Mesendoderm (in vitro differentiated cells): ENCODE measurements at regions not wholly inside any gene's neighbourhood (a gene's known extent, or its start where the extent isn't known, plus 50 kb on each side); places are given as distances from the start of the nearest gene placed in this dataset.

Experiments
- DNase-seq: peaks from one replicate; pipeline ENCODE4 v3.0.0; 2013
- H2AK5ac ChIP-seq: 2 replicates; pipeline ENCODE4 v1.6.1; 2013; ENCODE audit warnings: low read length, inconsistent platforms
- H2BK120ac ChIP-seq: 2 replicates; pipeline ENCODE4 v1.6.1; 2013; ENCODE audit warnings: low read depth, mild to moderate bottlenecking, low read length, moderate library complexity, mixed read lengths
- H2BK15ac ChIP-seq: replicated peaks from 2 replicates; pipeline ENCODE4 v1.6.1; 2013; ENCODE audit warnings: low read depth, mild to moderate bottlenecking, moderate library complexity
- H2BK5ac ChIP-seq: 2 replicates; pipeline ENCODE4 v1.6.1; 2013; ENCODE audit warnings: low read length, inconsistent platforms
- H3K18ac ChIP-seq: 2 replicates; pipeline ENCODE4 v1.6.1; 2013; ENCODE audit warnings: mild to moderate bottlenecking, low read length, mixed read lengths
- H3K23ac ChIP-seq: one replicate; pipeline ENCODE4 v1.6.1; 2013; ENCODE audit warnings: low read length
- H3K27ac ChIP-seq: 2 replicates; pipeline ENCODE4 v1.5.1; 2013; ENCODE audit warnings: low read depth, mild to moderate bottlenecking, inconsistent platforms, low read length, moderate library complexity
- H3K27me3 ChIP-seq: 2 replicates; pipeline ENCODE4 v1.6.1; 2013; ENCODE audit warnings: low read length, control low read depth, mild to moderate bottlenecking, inconsistent platforms; ENCODE audit not compliant: insufficient read depth, poor library complexity
- H3K36me3 ChIP-seq: 2 replicates; pipeline ENCODE4 v1.6.1; 2013; ENCODE audit warnings: low read length, inconsistent platforms; ENCODE audit not compliant: control insufficient read depth, insufficient read depth
- H3K4ac ChIP-seq: one replicate; pipeline ENCODE4 v1.6.1; 2013; ENCODE audit warnings: low read depth, mild to moderate bottlenecking, low read length, moderate library complexity
- H3K4me1 ChIP-seq: 2 replicates; pipeline ENCODE4 v1.6.1; 2013; ENCODE audit warnings: low read depth, low read length, inconsistent platforms; ENCODE audit not compliant: control insufficient read depth
- H3K4me2 ChIP-seq: 2 replicates; pipeline ENCODE4 v1.6.1; 2013; ENCODE audit warnings: low read length
- H3K4me3 ChIP-seq: 2 replicates; pipeline ENCODE4 v1.5.1; 2013; ENCODE audit warnings: mild to moderate bottlenecking, low read length
- H3K56ac ChIP-seq: one replicate; pipeline ENCODE4 v1.6.1; 2013; ENCODE audit warnings: low read length
- H3K79me1 ChIP-seq: 2 replicates; pipeline ENCODE4 v1.6.1; 2013; ENCODE audit warnings: low read length, inconsistent platforms
- H3K79me2 ChIP-seq: 2 replicates; pipeline ENCODE4 v1.6.1; 2013; ENCODE audit warnings: mild to moderate bottlenecking, low read length; ENCODE audit not compliant: control insufficient read depth, insufficient read depth
- H3K9ac ChIP-seq: 2 replicates; pipeline ENCODE4 v1.6.1; 2013; ENCODE audit warnings: low read length, inconsistent platforms
- H4K5ac ChIP-seq: one replicate; pipeline ENCODE4 v1.6.1; 2013; ENCODE audit warnings: low read length
- H4K8ac ChIP-seq: one replicate; pipeline ENCODE4 v1.6.1; 2013; ENCODE audit warnings: low read depth, mild to moderate bottlenecking, control low read depth, low read length, moderate library complexity
- WGBS: extraction: QIAGEN DNeasy Blood & Tissue Kit; methylation state at CpG from one replicate; pipeline ENCODE4 v1.1.7; 2013; ENCODE audit warnings: low lambda C conversion rate, missing lambda C conversion rate; ENCODE audit not compliant: insufficient coverage; ENCODE audit errors: extremely low coverage; 5-methylcytosine and 5-hydroxymethylcytosine counted together

DNA sequence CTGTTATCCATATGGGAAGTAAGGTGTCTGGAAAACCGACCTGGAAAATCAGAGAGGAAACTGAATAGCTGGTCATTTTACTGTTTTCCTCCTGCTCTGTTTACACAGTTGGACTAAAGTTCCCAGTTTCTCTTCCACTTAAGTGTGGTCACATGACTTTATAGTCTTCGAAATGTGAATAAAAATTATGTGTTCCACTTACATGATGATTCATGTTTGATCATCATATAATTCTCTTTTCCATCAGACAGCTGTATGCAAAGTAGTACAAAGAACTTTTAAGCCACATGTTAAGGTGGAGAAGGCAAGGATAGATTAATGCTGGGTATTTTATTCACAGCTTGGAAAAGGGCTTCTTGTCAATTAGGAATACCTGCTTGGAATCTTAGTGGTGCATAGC lies 525.5 kb upstream of the BCHE start:
- Histone ChIP-seq H4K8ac (no peak overlapping the region), H3K27ac (no peak overlapping the region), H2AK5ac (no peak overlapping the region), H3K36me3 (no peaks in the 10 kb centered on the region), H3K4ac (no peak overlapping the region), H3K79me1 (no peaks in the 10 kb centered on the region), H4K5ac (no peak overlapping the region), H3K9ac (no peak overlapping the region), H2BK15ac (no peak overlapping the region), H3K4me1 (no peaks in the 10 kb centered on the region), H3K27me3 (no peaks in the 10 kb centered on the region), H3K4me2 (no peak overlapping the region), H2BK5ac (no peak overlapping the region), H3K79me2 (no peaks in the 10 kb centered on the region), H3K4me3 (no peak overlapping the region), H3K23ac (no peak overlapping the region), H2BK120ac (no peak overlapping the region), H3K56ac (no peak overlapping the region), H3K18ac (no peak overlapping the region)
- no CpG with 5 or more reads among the region's 2 CpGs for WGBS
- no peak for DNase-seq

DNA sequence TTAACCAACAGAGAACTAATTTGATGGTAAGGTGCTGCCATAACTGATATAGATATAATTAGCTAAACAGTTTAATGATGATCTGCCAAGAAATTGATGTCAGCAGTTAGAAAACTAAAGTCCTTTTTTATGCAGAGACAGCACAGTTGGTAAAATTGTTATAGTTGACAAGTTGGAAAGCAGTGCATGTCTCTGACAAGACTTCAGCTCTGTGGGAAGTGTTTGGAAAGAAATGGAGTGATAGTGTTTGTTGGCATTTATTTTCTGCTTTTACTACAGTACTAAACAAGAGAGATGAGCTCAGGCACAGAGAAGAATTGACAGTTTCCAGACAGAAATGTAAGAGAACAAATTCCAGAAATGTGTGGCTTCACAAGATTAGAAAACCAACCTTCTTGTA lies 523.5 kb upstream of the BCHE start:
- Histone ChIP-seq H3K18ac (no peak overlapping the region), H3K4ac (no peak overlapping the region), H3K79me2 (no peaks in the 10 kb centered on the region), H3K36me3 (no peaks in the 10 kb centered on the region), H3K4me1 (no peaks in the 10 kb centered on the region), H4K5ac (no peak overlapping the region), H3K27ac (no peak overlapping the region), H3K79me1 (no peaks in the 10 kb centered on the region), H2BK120ac (no peak overlapping the region), H3K4me3 (no peak overlapping the region), H3K4me2 (no peak overlapping the region), H4K8ac (no peak overlapping the region), H3K9ac (no peak overlapping the region), H3K23ac (no peak overlapping the region), H2BK5ac (no peak overlapping the region), H2BK15ac (no peak overlapping the region), H3K27me3 (no peaks in the 10 kb centered on the region), H2AK5ac (no peak overlapping the region), H3K56ac (no peak overlapping the region)
- DNase-seq, result no peak

DNA sequence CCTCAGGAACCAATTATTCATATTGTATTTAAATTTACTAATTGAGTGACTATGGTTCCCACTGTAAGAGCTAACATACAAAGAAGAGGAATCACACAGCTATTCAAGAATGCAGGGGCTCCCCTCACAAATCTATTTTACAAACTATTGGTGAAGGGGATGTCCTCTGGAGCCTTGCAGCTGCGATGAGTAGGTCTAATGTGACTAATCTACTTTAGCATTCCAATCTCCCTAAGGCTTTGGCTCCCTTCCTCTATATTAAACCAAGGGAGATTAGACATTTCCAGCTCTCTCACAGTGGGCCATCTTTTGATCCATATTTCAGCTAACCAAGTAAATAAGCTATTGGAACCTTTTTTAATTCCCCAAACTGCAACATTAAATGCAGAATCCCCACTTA lies 514.2 kb upstream of the BCHE start:
- WGBS, result no CpG with 5 or more reads among the region's 1 CpG
- no peak overlapping the region for H3K56ac ChIP-seq
- no peak overlapping the region for H3K4me2 ChIP-seq
- H2AK5ac ChIP-seq, result no peak overlapping the region
- H2BK15ac ChIP-seq, result no peak overlapping the region
- no peaks in the 10 kb centered on the region for H3K4me1 ChIP-seq
- H3K79me1 ChIP-seq, result no peaks in the 10 kb centered on the region
- no peak overlapping the region for H3K9ac ChIP-seq
- no peak overlapping the region for H3K27ac ChIP-seq
- no peak overlapping the region for H3K4ac ChIP-seq
- no peak for DNase-seq
- no peak overlapping the region for H3K23ac ChIP-seq
- no peak overlapping the region for H3K4me3 ChIP-seq
- no peak overlapping the region for H3K18ac ChIP-seq
- no peaks in the 10 kb centered on the region for H3K79me2 ChIP-seq
- H3K27me3 ChIP-seq, result no peaks in the 10 kb centered on the region
- H2BK120ac ChIP-seq, result no peak overlapping the region
- H3K36me3 ChIP-seq, result no peaks in the 10 kb centered on the region
- no peak overlapping the region for H4K5ac ChIP-seq
- no peak overlapping the region for H4K8ac ChIP-seq
- H2BK5ac ChIP-seq, result no peak overlapping the region

DNA sequence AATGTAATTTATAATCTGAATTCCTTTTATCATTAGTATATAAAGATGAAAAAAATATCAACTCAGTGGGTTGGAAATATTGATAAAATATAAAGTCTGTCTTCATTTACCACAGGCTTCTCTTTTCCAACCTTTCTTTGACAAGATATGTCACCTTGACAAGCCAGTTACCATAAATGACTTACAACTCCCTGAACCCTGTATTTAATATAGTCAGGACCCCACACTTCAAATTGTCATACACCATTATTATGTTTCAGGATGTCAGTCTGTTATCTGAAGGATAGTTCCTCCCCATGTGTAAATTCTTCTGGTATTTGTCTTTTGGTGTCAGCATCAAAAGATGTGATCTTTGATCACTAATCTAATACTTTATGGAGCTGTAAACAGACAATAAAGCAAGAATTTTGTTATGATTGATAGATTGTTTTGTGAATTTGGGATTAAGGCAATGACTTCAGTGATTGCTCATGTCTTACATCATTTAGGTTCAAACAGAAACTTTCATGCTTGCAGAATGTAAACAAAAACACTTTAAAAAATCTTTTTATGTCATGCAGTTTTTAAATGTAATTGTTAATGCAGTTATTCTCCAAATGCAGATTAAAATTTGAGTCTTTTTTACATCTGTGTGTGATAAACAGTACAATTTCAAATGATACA lies 503.5 kb upstream of the BCHE start:
- Histone ChIP-seq H2BK120ac (no peak overlapping the region), H3K4me2 (no peak overlapping the region)

DNA sequence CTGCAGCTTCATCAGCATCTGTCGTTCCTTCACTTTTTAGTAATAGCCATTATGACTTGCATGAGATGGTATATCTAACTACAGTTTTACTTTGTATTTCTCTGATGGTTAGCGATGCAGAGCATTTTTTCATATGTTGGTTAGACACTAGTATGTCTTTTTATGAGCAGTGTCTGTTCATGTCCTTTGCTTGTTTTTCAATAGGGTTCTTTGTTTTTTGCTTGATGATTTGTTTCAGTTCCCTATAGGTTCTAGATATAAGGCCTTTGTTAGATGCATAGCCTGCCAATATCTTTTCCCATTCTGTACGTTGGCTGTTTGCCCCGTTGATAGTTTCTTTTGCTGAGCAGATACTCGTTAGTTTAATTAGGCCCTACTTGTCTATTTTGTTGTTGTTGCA lies 487.2 kb upstream of the BCHE start:
- H3K36me3 ChIP-seq, result no peaks in the 10 kb centered on the region
- H3K4ac ChIP-seq, result no peak overlapping the region
- no peak for DNase-seq
- no peak overlapping the region for H3K23ac ChIP-seq
- H3K18ac ChIP-seq, result no peak overlapping the region
- H2BK15ac ChIP-seq, result no peak overlapping the region
- H3K9ac ChIP-seq, result no peak overlapping the region
- no peak overlapping the region for H4K5ac ChIP-seq
- WGBS, result no CpG with 5 or more reads among the region's 5 CpGs
- no peaks in the 10 kb centered on the region for H3K79me2 ChIP-seq
- no peak overlapping the region for H3K56ac ChIP-seq
- H3K4me3 ChIP-seq, result no peak overlapping the region
- no peaks in the 10 kb centered on the region for H3K4me1 ChIP-seq
- no peaks in the 10 kb centered on the region for H3K79me1 ChIP-seq
- no peak overlapping the region for H2AK5ac ChIP-seq
- H2BK120ac ChIP-seq, result no peak overlapping the region
- no peak overlapping the region for H3K4me2 ChIP-seq
- H3K27ac ChIP-seq, result no peak overlapping the region
- no peak overlapping the region for H4K8ac ChIP-seq
- H3K27me3 ChIP-seq, result no peaks in the 10 kb centered on the region
- no peak overlapping the region for H2BK5ac ChIP-seq

More for the DNA sequence above, 503.5 kb upstream of the BCHE start:
- Histone ChIP-seq H2BK15ac (no peak overlapping the region), H3K27ac (no peak overlapping the region), H3K27me3 (no peaks in the 10 kb centered on the region), H3K23ac (no peak overlapping the region), H3K9ac (no peak overlapping the region), H2AK5ac (no peak overlapping the region), H2BK5ac (no peak overlapping the region), H3K4me1 (no peaks in the 10 kb centered on the region), H3K79me1 (no peaks in the 10 kb centered on the region), H3K36me3 (no peaks in the 10 kb centered on the region), H4K5ac (no peak overlapping the region), H3K4ac (no peak overlapping the region), H3K18ac (no peak overlapping the region), H3K4me3 (no peak overlapping the region), H3K79me2 (no peaks in the 10 kb centered on the region), H4K8ac (no peak overlapping the region), H3K56ac (no peak overlapping the region)
- no peak for DNase-seq

DNA sequence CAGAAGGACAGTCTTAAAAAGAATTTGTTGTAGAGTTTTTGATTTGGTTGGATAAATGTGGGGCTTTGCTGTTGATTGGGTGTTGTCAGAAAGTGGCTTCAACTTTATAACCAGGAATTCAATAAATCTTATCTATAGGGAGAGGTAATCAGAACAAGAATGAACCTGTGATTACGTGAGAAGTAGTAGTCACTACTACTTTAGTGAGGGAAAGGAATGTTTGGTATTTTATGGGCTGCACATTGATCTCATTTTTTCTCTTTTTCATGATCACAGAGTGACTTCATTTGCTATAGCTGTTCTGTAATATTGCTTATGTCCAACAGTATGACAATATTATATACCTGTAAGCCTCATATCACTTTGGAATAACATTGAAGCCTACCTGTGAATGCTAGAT lies 485.2 kb upstream of the BCHE start:
- no peak overlapping the region for H2BK15ac ChIP-seq
- no peak overlapping the region for H3K4me2 ChIP-seq
- H3K79me2 ChIP-seq, result no peaks in the 10 kb centered on the region
- H2BK120ac ChIP-seq, result no peak overlapping the region
- H3K4ac ChIP-seq, result no peak overlapping the region
- H3K23ac ChIP-seq, result no peak overlapping the region
- H3K9ac ChIP-seq, result no peak overlapping the region
- H4K8ac ChIP-seq, result no peak overlapping the region
- no peak overlapping the region for H3K18ac ChIP-seq
- H3K56ac ChIP-seq, result no peak overlapping the region
- H2BK5ac ChIP-seq, result no peak overlapping the region
- no peak overlapping the region for H3K4me3 ChIP-seq
- H2AK5ac ChIP-seq, result no peak overlapping the region
- no CpG with 5 or more reads among the region's 1 CpG for WGBS
- H4K5ac ChIP-seq, result no peak overlapping the region
- no peaks in the 10 kb centered on the region for H3K4me1 ChIP-seq
- no peaks in the 10 kb centered on the region for H3K79me1 ChIP-seq
- no peak for DNase-seq
- H3K27ac ChIP-seq, result no peak overlapping the region
- no peaks in the 10 kb centered on the region for H3K36me3 ChIP-seq
- H3K27me3 ChIP-seq, result no peaks in the 10 kb centered on the region
